SK-N-MC (cell line): ENCODE measurements at regions not wholly inside any gene's neighbourhood (a gene's known extent, or its start where the extent isn't known, plus 50 kb on each side); places are given as distances from the start of the nearest gene placed in this dataset.
A peak's percentile ranks its signal among the peaks of the same experiment; 100 is the strongest.

Experiments used
- DNase-seq: peaks from one replicate; pipeline ENCODE4 v3.0.0-alpha.2; 2011; ENCODE audit warnings: low read depth, low spot score
- H3K27ac ChIP-seq: fragments of 200-600 bp; sonication (generic); 2 replicates; pipeline ENCODE4 v1.5.1; 2016; ENCODE audit warnings: mixed run types
- H3K36me3 ChIP-seq: fragments of 200-600 bp; sonication (generic); 2 replicates; pipeline ENCODE4 v1.6.1; 2017; ENCODE audit warnings: antibody characterized with exemption, low read length, mixed read lengths; ENCODE audit not compliant: insufficient read depth
- H3K4me3 ChIP-seq: fragments of 200-600 bp; sonication (generic); 2 replicates; pipeline ENCODE4 v1.5.1; 2016
- H3K9ac ChIP-seq: fragments of 200-600 bp; sonication (generic); 2 replicates; pipeline ENCODE4 v1.8.0; 2017; ENCODE audit warnings: mixed run types, mixed read lengths; ENCODE audit not compliant: insufficient read length
- H3K9me3 ChIP-seq: fragments of 200-600 bp; sonication (generic); 2 replicates; pipeline ENCODE4 v1.6.1; 2017; ENCODE audit warnings: low read depth, mild to moderate bottlenecking, antibody characterized with exemption, low read length, moderate library complexity, mixed read lengths
- EZH2 ChIP-seq: fragments of 200-600 bp; sonication (generic); IDR thresholded peaks from one replicate; pipeline ENCODE4 v1.6.1; 2017; ENCODE audit warnings: antibody characterized with exemption
- FOXP2 ChIP-seq: optimal IDR thresholded peaks from 2 replicates; pipeline ENCODE3; 2011; ENCODE audit warnings: mild to moderate bottlenecking, moderate library complexity; ENCODE audit not compliant: insufficient read depth; ENCODE audit errors: extremely low read length, control extremely low read depth
- POLR2AphosphoS5 ChIP-seq: IDR thresholded peaks from 2 replicates; pipeline ENCODE4 v1.6.1; 2012; ENCODE audit warnings: mild to moderate bottlenecking, low read depth, low read length, borderline replicate concordance

DNA sequence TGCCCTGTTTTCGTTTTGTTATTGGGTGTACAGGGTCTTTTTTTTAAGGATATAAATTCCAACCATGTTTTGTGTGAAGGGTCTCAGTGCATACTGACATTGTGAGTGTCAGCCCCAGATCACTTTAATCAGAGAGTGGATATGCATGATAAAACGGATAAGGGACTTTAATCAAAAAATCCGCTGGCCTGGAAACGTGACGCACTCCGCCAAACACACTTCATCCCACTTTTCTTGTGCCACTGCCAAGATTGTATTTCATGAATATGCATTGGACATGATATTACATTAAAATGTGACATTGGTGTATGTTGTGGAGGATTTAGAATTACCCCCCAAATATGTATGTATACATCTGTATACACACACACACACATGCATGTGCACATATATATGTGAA lies 273.1 kb downstream of the VRK1 start:
- TF ChIP-seq POLR2AphosphoS5, result no peak
- TF ChIP-seq EZH2, result no peak
- no peak for TF ChIP-seq FOXP2
- Histone ChIP-seq H3K27ac (peak overlapping the region; percentile 100), H3K9me3 (no peaks in the 10 kb centered on the region), H3K4me3 (peak overlapping the region; percentile 43; the same call in 1 of the 2 replicates), H3K9ac (peak overlapping the region; percentile 30), H3K36me3 (no peaks in the 10 kb centered on the region)
- no peak for DNase-seq

DNA sequence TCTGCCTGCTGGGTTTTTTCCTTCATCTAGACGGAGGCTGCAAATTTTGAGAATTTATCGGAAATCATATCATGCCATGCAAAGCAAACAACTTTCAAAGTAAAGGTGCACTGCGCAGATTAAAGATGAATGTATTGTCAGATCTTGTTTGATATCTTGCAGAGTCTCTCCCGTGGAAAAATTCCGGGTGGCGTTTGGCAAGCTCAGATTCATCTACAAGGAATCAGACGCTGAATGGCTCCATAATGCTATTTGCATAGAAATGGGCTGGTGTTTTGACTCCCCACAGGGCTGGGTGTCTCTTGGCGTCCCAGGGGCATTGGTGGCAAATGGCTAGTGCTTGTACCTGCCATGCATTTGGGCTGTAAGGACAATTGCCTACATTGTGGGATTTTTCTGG lies 274.0 kb downstream of the VRK1 start:
- TF ChIP-seq FOXP2 (no peak), POLR2AphosphoS5 (no peak), EZH2 (no peak)
- no peaks in the 10 kb centered on the region for H3K36me3 ChIP-seq
- no peak for DNase-seq
- H3K9ac ChIP-seq, result peak overlapping the region; percentile 38
- peak overlapping the region; percentile 100 for H3K27ac ChIP-seq
- no peaks in the 10 kb centered on the region for H3K9me3 ChIP-seq
- H3K4me3 ChIP-seq, result 0 out of 2 replicates have a peak overlapping the region, but pooled peaks have one; percentile 4

DNA sequence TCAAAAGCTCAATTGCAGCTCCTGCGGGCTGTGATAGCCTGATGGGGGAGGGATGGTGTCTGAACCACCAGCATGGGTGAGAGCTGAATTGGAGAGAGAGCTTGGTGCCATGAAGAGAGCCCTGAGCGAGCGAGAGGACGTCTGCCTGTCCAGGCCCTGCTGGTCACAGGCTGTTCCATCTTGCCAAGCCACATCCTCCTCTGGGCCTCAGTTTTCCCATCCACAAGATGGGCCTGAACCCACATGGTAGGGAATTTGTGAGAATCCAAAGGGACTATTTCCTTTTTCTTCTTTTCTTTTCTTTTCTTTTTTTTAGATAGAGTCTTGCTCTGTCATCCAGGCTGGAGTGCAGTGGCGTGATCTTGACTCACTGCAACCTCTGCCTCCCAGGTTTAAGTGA lies 276.4 kb downstream of the VRK1 start:
- TF ChIP-seq POLR2AphosphoS5, result no peak
- no peak overlapping the region for H3K9ac ChIP-seq
- peak overlapping the region; percentile 100 for H3K27ac ChIP-seq
- no peak for DNase-seq
- H3K9me3 ChIP-seq, result no peaks in the 10 kb centered on the region
- H3K4me3 ChIP-seq, result no peak overlapping the region
- no peaks in the 10 kb centered on the region for H3K36me3 ChIP-seq

DNA sequence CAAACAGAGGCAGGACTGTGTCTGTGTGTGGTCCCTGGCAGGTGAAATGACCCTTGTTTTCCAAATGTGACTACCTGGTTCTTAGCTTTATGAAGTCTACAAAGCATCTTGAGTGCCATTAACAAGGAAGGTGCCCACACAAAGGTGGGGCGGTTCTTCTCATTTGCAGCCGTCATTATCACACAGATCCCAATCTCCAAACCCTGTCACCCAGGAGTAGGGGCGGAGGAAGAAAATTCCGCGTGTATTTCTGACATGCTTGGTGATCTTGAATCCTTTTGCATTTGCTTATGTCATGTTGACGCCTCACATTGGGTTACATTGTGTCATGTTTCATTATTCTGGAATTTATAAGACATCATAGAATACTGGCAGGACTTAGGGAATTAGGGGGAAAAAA lies 277.3 kb downstream of the VRK1 start:
- TF ChIP-seq POLR2AphosphoS5, result no peak
- no peak for TF ChIP-seq EZH2
- no peak for TF ChIP-seq FOXP2
- Histone ChIP-seq H3K27ac (peak overlapping the region; percentile 86), H3K4me3 (no peak overlapping the region), H3K9ac (no peak overlapping the region), H3K36me3 (no peaks in the 10 kb centered on the region), H3K9me3 (no peaks in the 10 kb centered on the region)
- DNase-seq, result no peak

DNA sequence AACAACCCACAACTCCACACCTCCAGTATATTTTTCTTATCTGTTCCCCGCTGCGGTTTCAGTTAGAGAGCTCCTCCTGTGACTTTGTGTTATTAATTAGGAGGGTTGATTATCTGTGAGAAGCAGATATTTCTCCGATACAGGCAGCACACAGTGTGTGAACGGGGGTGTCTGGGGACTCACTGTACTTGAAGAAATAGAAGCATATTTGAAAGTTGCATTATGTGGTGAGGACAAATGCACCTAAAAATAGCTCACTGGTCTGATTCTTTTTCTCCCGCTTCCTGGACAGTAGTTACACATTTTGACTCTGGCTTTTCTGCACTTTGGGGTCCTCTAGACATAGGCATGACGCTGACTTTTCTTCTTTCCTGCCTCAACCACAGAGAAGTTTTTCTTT lies 277.7 kb downstream of the VRK1 start:
- TF ChIP-seq EZH2, result no peak
- no peak for TF ChIP-seq POLR2AphosphoS5
- no peak for TF ChIP-seq FOXP2
- Histone ChIP-seq H3K9me3 (no peaks in the 10 kb centered on the region), H3K9ac (no peak overlapping the region), H3K36me3 (no peaks in the 10 kb centered on the region), H3K4me3 (no peak overlapping the region), H3K27ac (peak overlapping the region; percentile 86)
- DNase-seq, result no peak

DNA sequence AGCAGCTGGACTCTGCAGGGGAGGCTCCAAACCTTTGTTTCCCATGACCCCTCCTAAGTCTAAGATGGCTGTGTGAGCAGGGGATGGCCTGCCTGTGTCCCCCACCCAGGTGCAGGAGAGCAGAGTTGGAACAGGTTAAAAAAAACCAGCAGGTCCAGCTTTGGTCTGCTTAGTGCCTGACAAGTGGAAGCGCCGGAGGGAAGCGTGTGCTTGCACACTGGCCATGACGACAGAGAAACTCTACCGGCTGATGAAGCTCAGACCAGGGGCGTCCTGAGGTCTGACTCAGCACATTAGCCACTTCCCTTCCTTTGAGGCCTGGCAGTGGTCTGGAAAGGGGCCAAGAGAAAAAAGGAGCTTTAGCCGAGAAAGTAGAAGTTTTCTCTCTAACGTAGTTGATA lies 280.1 kb downstream of the VRK1 start:
- Histone ChIP-seq H3K4me3 (no peak overlapping the region), H3K9me3 (no peaks in the 10 kb centered on the region), H3K9ac (no peak overlapping the region), H3K27ac (peak overlapping the region; percentile 15), H3K36me3 (no peaks in the 10 kb centered on the region)
- TF ChIP-seq EZH2 (no peak), FOXP2 (peak; percentile 41), POLR2AphosphoS5 (no peak)
- DNase-seq, result no peak

DNA sequence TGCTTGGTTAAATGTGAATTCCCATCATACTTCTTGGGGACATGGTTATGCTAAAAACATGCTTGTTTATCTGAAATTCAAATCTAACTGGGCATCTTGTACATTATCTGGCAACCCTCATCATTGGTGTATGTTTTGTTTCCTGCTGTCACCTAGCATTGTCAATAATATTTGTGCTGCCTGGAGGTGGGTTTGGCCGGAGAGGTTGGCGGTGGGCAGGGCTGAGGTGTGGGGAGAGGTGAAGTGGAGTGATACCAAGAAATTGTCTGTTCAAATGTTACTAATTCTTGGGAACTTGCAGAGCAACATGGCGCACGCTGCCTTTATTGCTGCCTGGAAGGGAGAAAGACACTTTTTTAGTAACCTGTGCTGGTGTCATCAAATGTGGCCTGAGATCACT lies 280.5 kb downstream of the VRK1 start:
- Histone ChIP-seq H3K9me3 (peaks cover under 1% of the 10 kb centered on the region; the same call in 1 of the 2 replicates), H3K27ac (peak overlapping the region; percentile 15), H3K9ac (no peak overlapping the region), H3K36me3 (no peaks in the 10 kb centered on the region), H3K4me3 (no peak overlapping the region)
- no peak for DNase-seq
- no peak for TF ChIP-seq FOXP2
- no peak for TF ChIP-seq EZH2
- no peak for TF ChIP-seq POLR2AphosphoS5

DNA sequence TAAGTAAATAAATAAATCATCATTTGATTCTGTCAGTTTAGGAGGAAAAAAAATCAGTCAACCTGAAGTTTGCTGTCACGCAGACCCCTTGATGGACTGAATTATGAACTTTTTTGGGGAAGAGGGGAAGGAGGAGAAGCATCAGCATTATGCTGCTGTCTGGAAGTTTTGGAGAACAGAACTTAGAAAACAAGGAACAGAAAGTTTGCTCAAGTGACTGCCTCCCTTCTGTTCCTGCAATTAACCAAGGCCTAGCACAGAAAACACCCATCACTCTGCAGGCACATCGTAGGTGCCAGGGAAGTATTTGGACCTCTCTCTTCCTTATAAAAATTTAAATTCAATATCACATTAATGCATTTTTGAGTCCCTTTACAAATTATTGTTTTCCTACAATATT lies 283.8 kb downstream of the VRK1 start:
- TF ChIP-seq FOXP2, result no peak
- TF ChIP-seq POLR2AphosphoS5, result no peak
- TF ChIP-seq EZH2, result no peak
- no peak overlapping the region for H3K4me3 ChIP-seq
- no peak overlapping the region for H3K27ac ChIP-seq
- no peaks in the 10 kb centered on the region for H3K36me3 ChIP-seq
- H3K9ac ChIP-seq, result no peak overlapping the region
- DNase-seq, result no peak
- H3K9me3 ChIP-seq, result peaks cover 3% of the 10 kb centered on the region; the same call in 1 of the 2 replicates

DNA sequence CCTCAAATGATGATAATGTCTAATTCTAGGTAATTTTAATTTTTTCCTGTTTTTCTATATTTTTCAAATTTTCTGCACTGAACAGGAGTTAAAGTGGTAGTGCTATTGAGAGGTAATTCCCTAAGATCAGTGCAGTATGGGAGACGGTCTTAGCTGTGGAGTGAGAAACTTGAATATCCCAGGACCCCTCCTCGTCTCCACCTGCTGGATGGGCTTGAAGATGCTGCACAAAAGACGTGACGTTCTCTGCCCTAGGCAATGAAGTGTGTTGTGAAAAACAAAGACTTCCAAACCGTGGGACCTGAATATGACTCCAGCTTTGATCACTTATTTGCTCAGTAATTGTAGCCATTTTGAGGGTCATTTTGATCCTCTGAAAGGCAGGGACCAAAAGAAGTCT lies 298.1 kb downstream of the VRK1 start:
- no peak overlapping the region for H3K9ac ChIP-seq
- DNase-seq, result no peak
- no peak overlapping the region for H3K27ac ChIP-seq
- H3K36me3 ChIP-seq, result no peaks in the 10 kb centered on the region
- no peak for TF ChIP-seq EZH2
- no peak for TF ChIP-seq FOXP2
- TF ChIP-seq POLR2AphosphoS5, result no peak
- no peak overlapping the region for H3K4me3 ChIP-seq
- no peaks in the 10 kb centered on the region for H3K9me3 ChIP-seq

DNA sequence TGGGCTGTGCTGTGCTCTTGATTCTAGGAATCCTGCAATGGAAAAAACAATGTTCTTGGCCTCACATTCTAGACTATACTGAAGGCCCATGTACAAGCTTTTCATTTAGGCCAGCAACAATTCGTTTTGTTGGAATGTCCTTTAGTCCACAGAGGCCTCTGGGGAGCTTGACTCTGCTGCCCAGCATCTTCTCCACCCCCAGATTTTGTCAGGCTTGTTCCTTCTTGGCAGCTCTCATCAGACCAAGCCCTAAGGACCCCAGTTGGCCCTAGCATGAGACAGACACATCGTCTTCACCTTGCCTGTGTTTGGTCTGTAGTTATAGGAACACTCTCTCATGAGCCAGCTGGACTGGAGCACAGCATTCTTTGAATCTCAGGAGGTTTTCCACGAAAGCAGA lies 300.1 kb downstream of the VRK1 start:
- DNase-seq, result no peak
- H3K9ac ChIP-seq, result no peak overlapping the region
- TF ChIP-seq POLR2AphosphoS5 (no peak), FOXP2 (no peak), EZH2 (no peak)
- H3K9me3 ChIP-seq, result no peaks in the 10 kb centered on the region
- no peaks in the 10 kb centered on the region for H3K36me3 ChIP-seq
- H3K27ac ChIP-seq, result no peak overlapping the region
- no peak overlapping the region for H3K4me3 ChIP-seq
